A549 (cell line): ENCODE measurements at regions not wholly inside any gene's neighbourhood (a gene's known extent, or its start where the extent isn't known, plus 50 kb on each side); places are given as distances from the start of the nearest gene placed in this dataset.

Experiments
- ATAC-seq, 2 experiments: fragments of 200-7000 bp in 1 of 2; fragments of >200 bp in 1 of 2; cut with Nextera tagmentation in 1 of 2; cut with Tn5 transposase in 1 of 2; 3 replicates each; pipeline versions ENCODE4 v1.8.0 to v1.9.1; 2018 to 2020; ENCODE audit warnings: mild to moderate bottlenecking in 1 of 2, moderate library complexity in 1 of 2
- CTCF ChIA-PET: fragments of 300-600 bp; sonication (Branson Sonifier 250); formaldehyde crosslinking; extraction: SDS; loops from one replicate; lab custom pipeline; 2021; ENCODE audit warnings: antibody characterized with exemption, inconsistent platforms; lab: Yijun Ruan, JAX
- POLR2A ChIA-PET: fragments of 350-600 bp; formaldehyde crosslinking; extraction: SDS; loops from one replicate; lab custom pipeline; 2021; ENCODE audit warnings: antibody characterized with exemption, inconsistent platforms; lab: Yijun Ruan, JAX
- DNase-seq, 2 experiments: peaks; one replicate each; pipeline versions ENCODE4 v3.0.0 to v3.0.0-alpha.2; 2011 to 2016; ENCODE audit warnings: low read depth in 1 of 2, low spot score in 1 of 2
- FAIRE-seq: peaks from 2 replicates; lab custom pipeline; 2011; peaks lifted over from hg19 to GRCh38; lab: Jason Lieb, UNC
- H3K27ac ChIP-seq, 2 experiments: fragments of >200 bp; sonication (Bioruptor Twin); formaldehyde crosslinking; 3 replicates each; pipeline ENCODE4 v1.5.1; 2016 to 2017
- H3K4me1 ChIP-seq: fragments of >200 bp; sonication (Bioruptor Twin); formaldehyde crosslinking; 3 replicates; pipeline ENCODE4 v1.6.1; 2016
- H3K4me2 ChIP-seq: fragments of >200 bp; sonication (Bioruptor Twin); formaldehyde crosslinking; 3 replicates; pipeline ENCODE4 v1.6.1; 2016
- H3K4me3 ChIP-seq: fragments of >200 bp; sonication (Bioruptor Twin); formaldehyde crosslinking; 3 replicates; pipeline ENCODE4 v1.5.1; 2016
- H3K9me3 ChIP-seq: fragments of >200 bp; sonication (Bioruptor Twin); formaldehyde crosslinking; 3 replicates; pipeline ENCODE4 v1.6.1; 2016
- BCL3 ChIP-seq: fragments of >200 bp; sonication (Bioruptor Twin); formaldehyde crosslinking; IDR thresholded peaks from 3 replicates; pipeline ENCODE4 v1.6.1; 2016
- CTCF ChIP-seq: fragments of >200 bp; sonication (Bioruptor Twin); formaldehyde crosslinking; IDR thresholded peaks from 3 replicates; pipeline ENCODE4 v1.5.1; 2016
- E2F6 ChIP-seq: IDR thresholded peaks from 2 replicates; pipeline ENCODE4 v1.6.1; 2012; ENCODE audit warnings: low read depth, borderline replicate concordance
- ELK1 ChIP-seq: fragments of 150-350 bp; IDR thresholded peaks from 2 replicates; pipeline ENCODE4 v1.6.1; 2014; ENCODE audit warnings: low read depth, mild to moderate bottlenecking, low read length
- FOSL2 ChIP-seq, 2 experiments: fragments of 450-650 bp in 1 of 2; fragments of >200 bp in 1 of 2; sonication (Bioruptor Twin) in 1 of 2; formaldehyde crosslinking; IDR thresholded peaks; 2 replicates each; pipeline versions ENCODE4 v1.5.0 to v1.6.1; 2016 to 2020; ENCODE audit warnings: mild to moderate bottlenecking in 1 of 2, moderate library complexity in 1 of 2
- HOXA7 ChIP-seq: fragments of 250-450 bp; sonication (Bioruptor Pico); IDR thresholded peaks from 2 replicates; pipeline ENCODE4 v1.5.0; 2020; ENCODE audit warnings: mild to moderate bottlenecking, moderate library complexity
- HOXB13 ChIP-seq: fragments of 250-450 bp; sonication (Bioruptor Pico); IDR thresholded peaks from 2 replicates; pipeline ENCODE4 v1.5.0; 2020; ENCODE audit warnings: low read depth, mild to moderate bottlenecking, moderate library complexity
- MYC ChIP-seq: IDR thresholded peaks from 2 replicates; pipeline ENCODE4 v1.6.1; 2012; ENCODE audit warnings: mild to moderate bottlenecking, inconsistent platforms, low read length, improper control_type of control experiment, borderline replicate concordance
- NR3C1 ChIP-seq: fragments of >200 bp; sonication (Bioruptor Twin); formaldehyde crosslinking; IDR thresholded peaks from 3 replicates; pipeline ENCODE4 v1.6.1; 2017
- POLR2AphosphoS2 ChIP-seq: conservative IDR thresholded peaks from 2 replicates; pipeline ENCODE4 v1.6.1; 2012; ENCODE audit warnings: low read length, improper control_type of control experiment, inconsistent platforms
- RFX5 ChIP-seq: fragments of 450-650 bp; IDR thresholded peaks from 2 replicates; pipeline ENCODE4 v1.7.1; 2014; ENCODE audit warnings: antibody characterized with exemption, mild to moderate bottlenecking, moderate library complexity
- SMC3 ChIP-seq: fragments of >200 bp; sonication (Bioruptor Twin); formaldehyde crosslinking; IDR thresholded peaks from 3 replicates; pipeline ENCODE4 v1.6.1; 2018; ENCODE audit warnings: inconsistent platforms
- TFCP2L1 ChIP-seq: fragments of 250-450 bp; sonication (Bioruptor Pico); IDR thresholded peaks from 2 replicates; pipeline ENCODE4 v1.5.0; 2021; ENCODE audit warnings: mild to moderate bottlenecking
- ZSCAN20 ChIP-seq: fragments of 250-450 bp; sonication (Bioruptor Pico); IDR thresholded peaks from 2 replicates; pipeline ENCODE4 v1.8.0; 2022; ENCODE audit warnings: mild to moderate bottlenecking, moderate library complexity
- WGBS: methylation state at CpG from one replicate; pipeline ENCODE4 v1.1.6; 2017; ENCODE audit errors: missing lambda C conversion rate; 5-methylcytosine and 5-hydroxymethylcytosine counted together

- POLR2A ChIA-PET = no interaction called here
- H3K9me3 ChIP-seq = no peaks in the 10 kb centered on the region
- WGBS = 11% methylated on average over 1 of the region's 1 CpG
- no peak for TF ChIP-seq TFCP2L1 (CRISPR knock-in tag)
- FAIRE-seq = no peak
- DNase-seq = no peak
- H3K4me3 ChIP-seq = no peak overlapping the region
- H3K27ac ChIP-seq = no peak overlapping the region
- H3K4me1 ChIP-seq = no peaks in the 10 kb centered on the region
- no peak overlapping the region for H3K4me2 ChIP-seq
- no peak for ATAC-seq
- CTCF ChIA-PET = interaction anchor here (0.8 to 1.0 kb wide), 2 partner anchors 13 to 43 kb away, joined by 3 read pairs; no protein-coding TSS in a partner anchor
Measured at GRCh38 chr6:45808917-45809316, 206.7 kb downstream of the CLIC5 start.

- Histone ChIP-seq H3K27ac (no peak overlapping the region), H3K4me3 (no peak overlapping the region), H3K4me1 (no peaks in the 10 kb centered on the region), H3K4me2 (no peak overlapping the region), H3K9me3 (no peaks in the 10 kb centered on the region)
- ATAC-seq (no peak), DNase-seq (no peak), FAIRE-seq (no peak)
- TF ChIP-seq POLR2AphosphoS2 (no peak), MYC (no peak), ZSCAN20 (CRISPR knock-in tag) (no peak), RFX5 (no peak), BCL3 (no peak), ELK1 (no peak), HOXA7 (CRISPR knock-in tag) (no peak)
- ChIA-PET POLR2A (no interaction called here), CTCF (interaction anchor here (1.0 kb wide), 1 partner anchor 12 kb away, joined by 3 read pairs; no protein-coding TSS in a partner anchor)
- WGBS = 52% methylated on average over 7 of the region's 7 CpGs
Measured at GRCh38 chr6:45808042-45808645, 207.5 kb downstream of the CLIC5 start.

- ATAC-seq = no peak
- H3K9me3 ChIP-seq = no peaks in the 10 kb centered on the region
- no peak for DNase-seq
- CTCF ChIA-PET = no interaction called here
- H3K4me2 ChIP-seq = no peak overlapping the region
- H3K4me3 ChIP-seq = no peak overlapping the region
- TF ChIP-seq ELK1 = no peak
- no peak for TF ChIP-seq SMC3
- TF ChIP-seq E2F6 = no peak
- no peak for TF ChIP-seq HOXB13 (CRISPR knock-in tag)
- no peak for TF ChIP-seq FOSL2 (IDR thresholded peaks at IDR 0.05)
- no peak for TF ChIP-seq FOSL2 (CRISPR knock-in tag; IDR thresholded peaks at IDR 0.05)
- TF ChIP-seq CTCF = no peak
- TF ChIP-seq NR3C1 = no peak
- no peaks in the 10 kb centered on the region for H3K4me1 ChIP-seq
- POLR2A ChIA-PET = no interaction called here
- 52% methylated on average over 4 of the region's 4 CpGs for WGBS
- FAIRE-seq = no peak
- no peak overlapping the region for H3K27ac ChIP-seq
Measured at GRCh38 chr6:45807311-45808041, 208.2 kb downstream of the CLIC5 start.
